Central memory CD8-positive, alpha-beta T cell (primary cell): ENCODE measurements at regions not wholly inside any gene's neighbourhood (a gene's known extent, or its start where the extent isn't known, plus 50 kb on each side); places are given as distances from the start of the nearest gene placed in this dataset.

ENCODE experiments used
- ATAC-seq: fragments of 150-1000 bp; cut with Tn5 transposase; replicated peaks from 2 replicates; pipeline ENCODE4 v1.10.0; 2022; ENCODE audit warnings: mild to moderate bottlenecking, moderate FRiP score, moderate number of reproducible peaks; ENCODE audit not compliant: poor library complexity, severe bottlenecking; ENCODE audit errors: extremely low read depth
- DNase-seq, 2 donors: peaks; one replicate each; pipeline ENCODE4 v3.0.0; 2021; ENCODE audit warnings: low spot score in 2 of 2
- H3K27ac Mint-ChIP-seq: one replicate; pipeline ENCODE4 v1.8.0; 2022; ENCODE audit warnings: low read depth, mild to moderate bottlenecking, moderate library complexity, mixed read lengths
- H3K27me3 Mint-ChIP-seq: one replicate; pipeline ENCODE4 v1.8.0; 2022; ENCODE audit warnings: mixed read lengths
- H3K36me3 Mint-ChIP-seq: one replicate; pipeline ENCODE4 v1.8.0; 2022; ENCODE audit warnings: mild to moderate bottlenecking, moderate library complexity, mixed read lengths; ENCODE audit not compliant: insufficient read depth
- H3K4me1 Mint-ChIP-seq: one replicate; pipeline ENCODE4 v1.8.0; 2022; ENCODE audit warnings: mixed read lengths
- H3K4me3 Mint-ChIP-seq: one replicate; pipeline ENCODE4 v1.8.0; 2022; ENCODE audit warnings: mild to moderate bottlenecking, moderate library complexity, mixed read lengths
- H3K9me3 Mint-ChIP-seq: one replicate; pipeline ENCODE4 v1.8.0; 2022; ENCODE audit warnings: mixed read lengths

DNA sequence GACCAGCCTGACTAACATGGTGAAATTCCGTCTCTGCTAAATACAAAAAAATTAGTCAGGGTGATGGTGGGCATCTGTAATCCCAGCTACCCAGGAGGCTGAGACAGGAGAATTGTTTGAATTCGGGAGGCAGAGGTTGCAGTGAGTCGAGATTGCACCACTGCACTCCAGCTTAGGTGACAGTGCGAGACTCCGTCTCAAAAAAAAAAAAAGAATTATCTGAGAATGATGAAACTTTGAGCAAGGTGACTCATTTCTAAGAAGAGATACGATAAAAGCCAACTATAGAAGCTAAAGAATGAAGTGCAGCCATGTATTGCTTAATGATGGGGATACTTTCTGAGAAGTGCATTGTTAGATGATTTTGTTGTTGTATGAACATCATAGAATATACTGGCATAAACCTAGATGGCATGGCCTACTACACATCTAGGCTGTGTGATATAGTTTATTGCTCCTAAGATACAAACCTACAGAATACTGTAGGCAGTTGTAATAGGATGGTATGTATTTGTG lies 64.7 kb downstream of the SNRPE start:
- peaks cover 7% of the 10 kb centered on the region for H3K4me1 Mint-ChIP-seq
- H3K9me3 Mint-ChIP-seq: no peaks in the 10 kb centered on the region
- DNase-seq (no peak), ATAC-seq (no peak)
- H3K36me3 Mint-ChIP-seq: no peaks in the 10 kb centered on the region
- H3K4me3 Mint-ChIP-seq: no peak overlapping the region
- H3K27me3 Mint-ChIP-seq: no peaks in the 10 kb centered on the region
- no peak overlapping the region for H3K27ac Mint-ChIP-seq

DNA sequence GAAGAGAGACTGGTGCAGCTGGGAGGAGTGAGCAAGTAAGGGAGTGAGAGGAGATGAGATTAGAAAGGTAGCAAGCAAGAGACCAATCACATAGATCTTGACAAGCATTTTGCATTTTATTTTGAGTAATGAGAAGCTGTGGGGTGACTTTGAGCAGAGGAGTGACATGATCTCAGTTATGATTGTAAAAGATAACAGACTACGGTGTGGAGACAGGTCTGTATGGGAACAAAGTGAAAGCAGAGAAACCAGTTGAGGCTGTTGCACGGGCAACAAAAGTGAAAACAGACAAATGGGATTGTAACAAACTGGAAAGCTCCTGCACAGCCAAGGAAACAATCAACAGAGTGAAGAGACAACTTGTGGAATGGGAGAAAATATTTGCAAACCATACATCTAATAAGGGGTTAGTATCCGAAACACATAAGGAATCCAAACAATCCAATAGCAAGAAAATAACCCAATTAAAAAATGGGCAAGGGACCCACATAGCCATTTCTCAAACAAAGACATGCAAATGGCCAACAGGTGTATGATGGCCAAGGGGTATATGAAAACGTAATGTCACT lies 68.4 kb downstream of the SNRPE start:
- Mint-ChIP-seq H3K36me3 (no peaks in the 10 kb centered on the region), H3K9me3 (no peaks in the 10 kb centered on the region), H3K27me3 (peaks cover 11% of the 10 kb centered on the region), H3K4me1 (peaks cover 7% of the 10 kb centered on the region), H3K4me3 (no peak overlapping the region), H3K27ac (no peak overlapping the region)
- ATAC-seq (no peak), DNase-seq (no peak)

DNA sequence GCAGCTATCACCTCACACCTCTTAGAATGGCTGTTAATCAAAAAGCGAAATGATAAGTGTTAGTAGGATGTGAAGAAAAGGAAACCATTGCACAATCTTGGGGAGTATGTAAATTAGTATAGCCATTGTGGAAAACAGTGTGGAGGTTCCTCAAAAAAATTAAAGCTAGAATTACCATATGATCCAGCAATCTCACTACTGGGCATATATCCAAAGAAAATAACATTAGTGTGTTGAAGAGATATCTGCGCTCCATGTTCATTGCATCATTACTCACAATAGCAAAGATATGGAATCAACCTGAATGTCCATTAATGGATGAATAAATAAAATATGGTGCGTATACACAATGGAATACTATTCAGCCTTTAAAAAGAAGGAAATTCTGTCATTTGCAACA lies 68.9 kb downstream of the SNRPE start:
- Mint-ChIP-seq H3K9me3 (no peaks in the 10 kb centered on the region), H3K4me1 (peaks cover 7% of the 10 kb centered on the region), H3K27me3 (peaks cover 16% of the 10 kb centered on the region), H3K27ac (no peak overlapping the region), H3K36me3 (no peaks in the 10 kb centered on the region), H3K4me3 (no peak overlapping the region)
- ATAC-seq (no peak), DNase-seq (no peak)

DNA sequence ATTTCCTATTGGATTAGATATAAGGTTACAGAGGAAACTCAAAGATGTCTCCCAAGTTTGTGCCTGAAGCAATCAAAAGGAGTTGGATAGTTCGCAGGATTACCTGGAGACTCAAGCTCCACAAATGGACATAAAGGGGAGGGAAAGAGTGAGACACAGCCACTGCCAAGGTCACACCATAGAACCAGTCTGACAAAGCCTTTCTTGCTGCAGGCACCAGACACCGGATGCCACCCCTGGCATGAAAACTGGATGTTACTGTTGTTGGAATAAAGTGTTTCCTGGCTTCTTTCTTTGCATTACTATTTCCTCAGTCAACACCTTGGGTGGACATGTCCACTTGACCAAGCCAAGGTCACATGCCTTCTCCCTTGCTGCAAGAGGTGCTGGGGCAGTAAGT lies 70.6 kb downstream of the SNRPE start:
- Mint-ChIP-seq H3K27ac (no peak overlapping the region), H3K4me3 (no peak overlapping the region), H3K36me3 (no peaks in the 10 kb centered on the region), H3K9me3 (no peaks in the 10 kb centered on the region), H3K27me3 (peaks cover 30% of the 10 kb centered on the region), H3K4me1 (peaks cover 7% of the 10 kb centered on the region)
- no peak for ATAC-seq
- DNase-seq: no peak

DNA sequence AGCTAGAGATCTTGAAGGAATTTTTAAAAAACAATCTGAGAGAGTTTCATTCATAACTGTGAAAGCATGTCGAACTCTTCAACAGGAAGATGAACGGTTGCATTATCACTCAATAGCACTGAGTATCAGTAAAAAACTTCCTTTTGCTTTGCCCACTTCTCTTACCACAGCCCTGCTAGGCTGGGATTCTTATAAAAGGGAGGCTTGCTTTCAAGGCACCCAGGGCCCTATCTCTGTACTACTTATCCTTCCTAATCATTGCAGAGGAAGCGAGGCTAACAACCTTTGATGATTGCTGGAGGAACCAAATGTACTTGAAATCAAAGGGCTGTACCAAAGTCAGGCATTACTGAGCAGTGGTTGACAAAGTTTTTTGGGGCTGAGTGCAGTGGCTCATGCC lies 71.2 kb downstream of the SNRPE start:
- H3K27me3 Mint-ChIP-seq: peaks cover 34% of the 10 kb centered on the region
- no peak for DNase-seq
- H3K36me3 Mint-ChIP-seq: no peaks in the 10 kb centered on the region
- no peak overlapping the region for H3K4me3 Mint-ChIP-seq
- no peak overlapping the region for H3K27ac Mint-ChIP-seq
- no peak for ATAC-seq
- no peaks in the 10 kb centered on the region for H3K9me3 Mint-ChIP-seq
- H3K4me1 Mint-ChIP-seq: peaks cover 7% of the 10 kb centered on the region

DNA sequence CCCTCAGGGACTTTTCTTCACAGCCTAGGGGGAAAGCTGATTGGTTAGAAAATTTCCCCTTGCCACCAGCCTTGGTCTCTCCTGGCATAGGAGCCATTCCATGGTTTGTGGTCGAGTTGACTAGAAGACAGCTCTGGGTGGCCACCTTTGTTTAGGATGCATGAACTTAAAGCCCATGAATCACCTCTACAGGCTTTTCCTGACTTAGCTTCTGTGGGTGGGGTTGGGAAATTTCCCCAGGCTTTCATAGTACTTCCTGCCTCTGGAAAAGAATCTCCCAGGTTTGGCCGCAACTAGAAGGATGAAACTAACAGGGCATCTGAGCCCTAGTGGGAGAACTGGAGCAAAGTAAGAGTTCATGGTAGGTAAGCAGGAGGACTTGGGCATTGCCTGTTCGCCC lies 72.6 kb downstream of the SNRPE start:
- no peaks in the 10 kb centered on the region for H3K9me3 Mint-ChIP-seq
- ATAC-seq (no peak), DNase-seq (no peak)
- H3K27ac Mint-ChIP-seq: no peak overlapping the region
- peaks cover 45% of the 10 kb centered on the region for H3K27me3 Mint-ChIP-seq
- no peaks in the 10 kb centered on the region for H3K36me3 Mint-ChIP-seq
- H3K4me1 Mint-ChIP-seq: peaks cover 7% of the 10 kb centered on the region
- no peak overlapping the region for H3K4me3 Mint-ChIP-seq

DNA sequence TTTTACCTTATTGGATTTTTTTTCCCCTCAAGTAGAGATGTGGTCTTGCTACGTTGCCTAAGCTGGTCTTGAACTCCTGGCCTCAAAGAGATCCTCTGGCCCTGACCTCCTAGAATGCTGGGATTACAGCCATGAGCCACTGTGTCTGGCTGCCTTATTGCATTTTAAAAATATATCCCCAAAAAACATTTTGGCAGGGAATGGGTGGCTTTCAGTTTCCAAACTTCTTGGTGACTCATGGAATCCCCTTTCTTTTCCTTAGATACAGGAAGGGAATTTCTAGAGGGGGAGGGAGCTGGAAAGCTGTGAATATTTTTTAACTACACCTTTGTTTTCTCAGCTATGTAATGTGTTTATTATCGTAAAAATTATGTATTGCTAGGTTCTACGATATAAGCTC lies 73.3 kb downstream of the SNRPE start:
- ATAC-seq: no peak
- no peaks in the 10 kb centered on the region for H3K9me3 Mint-ChIP-seq

DNA sequence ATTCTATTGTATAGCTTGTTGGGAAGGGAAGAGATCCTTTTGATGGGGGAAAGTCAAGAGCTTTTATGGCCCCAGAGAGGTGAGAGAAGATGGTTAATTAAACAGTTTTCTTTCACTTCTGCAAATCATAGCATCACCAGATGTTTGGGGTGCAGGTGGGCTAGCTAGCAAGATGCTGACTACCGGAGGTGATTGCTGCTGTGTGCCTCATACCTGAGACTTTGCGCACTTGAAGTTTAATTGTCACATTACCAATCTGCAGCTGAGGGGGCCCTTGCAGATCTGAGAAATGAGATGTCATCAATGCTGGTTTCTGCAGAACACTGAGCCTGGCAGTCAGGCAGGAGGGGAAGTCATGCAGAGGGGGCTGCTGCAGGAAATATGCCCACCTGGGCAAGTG lies 73.9 kb downstream of the SNRPE start:
- Mint-ChIP-seq H3K4me1 (no peaks in the 10 kb centered on the region), H3K4me3 (no peak overlapping the region), H3K27me3 (peaks cover 45% of the 10 kb centered on the region), H3K27ac (no peak overlapping the region), H3K36me3 (no peaks in the 10 kb centered on the region), H3K9me3 (no peaks in the 10 kb centered on the region)
- no peak for ATAC-seq
- no peak for DNase-seq

More for the DNA sequence above, 73.3 kb downstream of the SNRPE start:
- H3K27ac Mint-ChIP-seq: no peak overlapping the region
- H3K27me3 Mint-ChIP-seq: peaks cover 45% of the 10 kb centered on the region
- peaks cover 3% of the 10 kb centered on the region for H3K4me1 Mint-ChIP-seq
- no peak for DNase-seq
- no peaks in the 10 kb centered on the region for H3K36me3 Mint-ChIP-seq
- H3K4me3 Mint-ChIP-seq: no peak overlapping the region

DNA sequence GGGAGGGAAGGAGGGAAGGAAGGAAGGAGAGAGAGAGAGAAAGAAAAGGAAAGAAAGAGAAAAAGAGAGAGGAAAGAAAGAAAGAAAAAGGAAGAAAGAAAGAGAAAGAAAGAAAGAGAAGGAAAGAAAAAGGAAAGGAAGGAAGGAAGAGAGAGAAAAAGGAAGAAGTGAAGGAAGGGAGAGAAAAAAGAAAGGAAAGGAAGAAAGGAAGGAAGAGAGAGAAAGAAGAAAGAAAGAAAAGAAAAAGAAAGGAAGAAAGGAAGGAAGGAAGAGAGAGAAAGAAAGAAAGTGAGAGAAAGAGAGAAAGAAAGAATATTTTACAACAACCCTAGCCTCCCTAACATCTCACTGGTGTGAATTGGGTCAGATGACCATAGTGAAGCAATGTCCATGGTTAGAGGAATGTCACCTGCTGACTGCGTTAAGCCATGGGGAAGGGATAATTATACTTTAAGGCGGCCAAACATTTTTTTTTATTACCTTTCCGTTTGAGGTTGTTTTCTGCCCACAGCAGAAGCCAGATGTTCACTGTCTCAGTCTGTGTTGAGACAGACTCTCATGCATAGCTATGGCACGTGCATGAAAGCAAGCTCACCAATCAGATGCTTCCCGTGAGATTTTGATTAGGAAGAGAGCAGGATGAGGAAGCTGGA lies 76.4 kb downstream of the SNRPE start:
- no peak overlapping the region for H3K4me3 Mint-ChIP-seq
- H3K27me3 Mint-ChIP-seq: peaks cover 57% of the 10 kb centered on the region
- no peak for DNase-seq
- H3K36me3 Mint-ChIP-seq: no peaks in the 10 kb centered on the region
- H3K9me3 Mint-ChIP-seq: no peaks in the 10 kb centered on the region
- ATAC-seq: no peak
- no peak overlapping the region for H3K27ac Mint-ChIP-seq
- no peaks in the 10 kb centered on the region for H3K4me1 Mint-ChIP-seq

DNA sequence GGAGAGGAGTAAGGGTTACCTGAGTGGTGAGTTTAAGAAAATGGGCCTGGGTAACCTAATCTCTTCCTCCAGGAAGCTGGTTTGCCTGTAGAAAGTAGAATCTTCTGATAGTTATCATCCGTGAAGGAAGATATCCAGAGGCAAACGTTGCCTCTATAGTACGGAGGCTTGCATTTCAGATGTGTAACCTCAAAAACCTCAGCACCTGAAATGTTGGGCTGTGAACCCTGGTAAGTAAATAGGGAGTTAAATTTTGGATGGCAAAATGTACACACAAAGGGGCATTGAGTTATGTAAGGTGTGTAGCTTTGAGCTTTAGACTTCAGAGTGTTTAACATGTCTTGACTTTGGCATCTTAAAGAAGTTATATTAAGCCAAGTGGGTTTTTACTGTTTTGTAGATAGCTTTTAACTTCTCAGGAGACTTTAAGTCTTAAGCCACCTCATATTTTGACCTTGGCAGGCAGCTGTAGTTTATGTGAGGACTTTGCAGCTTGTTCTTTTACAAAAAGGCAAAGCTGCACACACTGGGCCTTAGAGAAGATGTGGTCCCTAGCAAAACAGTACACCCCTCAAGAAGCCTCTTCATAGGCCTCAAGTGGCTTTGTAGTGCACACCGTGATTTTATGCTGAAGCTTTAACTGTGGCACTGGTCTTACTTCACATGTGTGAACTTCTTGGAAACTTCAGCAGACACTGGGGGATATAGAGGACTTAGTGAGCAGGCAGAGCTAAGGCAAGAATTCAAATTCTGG lies 83.4 kb downstream of the SNRPE start:
- no peak for ATAC-seq
- no peak for DNase-seq
- Mint-ChIP-seq H3K4me1 (no peaks in the 10 kb centered on the region), H3K36me3 (no peaks in the 10 kb centered on the region), H3K27ac (no peak overlapping the region), H3K4me3 (no peak overlapping the region), H3K27me3 (peaks cover 12% of the 10 kb centered on the region), H3K9me3 (no peaks in the 10 kb centered on the region)

DNA sequence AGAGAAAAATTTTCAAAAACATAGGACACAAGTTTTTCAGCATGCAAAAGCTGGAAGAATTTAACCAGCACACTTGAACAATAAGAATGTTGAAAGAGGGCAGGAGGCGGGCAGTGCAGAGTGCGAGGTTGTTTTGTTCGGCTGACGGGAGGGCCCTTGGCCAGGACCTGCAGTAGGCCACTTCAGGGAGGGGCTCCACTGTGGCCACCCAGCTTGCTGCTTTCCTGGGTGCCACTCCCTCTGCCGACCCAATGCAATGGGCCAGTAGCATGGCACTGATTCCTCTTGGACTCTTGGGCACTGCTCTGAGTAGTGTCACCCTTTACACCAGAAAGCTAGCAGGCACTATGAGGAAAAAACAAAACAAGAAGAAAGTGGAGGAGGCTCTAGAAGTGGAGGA lies 92.9 kb downstream of the SNRPE start:
- no peak overlapping the region for H3K27ac Mint-ChIP-seq
- H3K27me3 Mint-ChIP-seq: peaks cover 46% of the 10 kb centered on the region

DNA sequence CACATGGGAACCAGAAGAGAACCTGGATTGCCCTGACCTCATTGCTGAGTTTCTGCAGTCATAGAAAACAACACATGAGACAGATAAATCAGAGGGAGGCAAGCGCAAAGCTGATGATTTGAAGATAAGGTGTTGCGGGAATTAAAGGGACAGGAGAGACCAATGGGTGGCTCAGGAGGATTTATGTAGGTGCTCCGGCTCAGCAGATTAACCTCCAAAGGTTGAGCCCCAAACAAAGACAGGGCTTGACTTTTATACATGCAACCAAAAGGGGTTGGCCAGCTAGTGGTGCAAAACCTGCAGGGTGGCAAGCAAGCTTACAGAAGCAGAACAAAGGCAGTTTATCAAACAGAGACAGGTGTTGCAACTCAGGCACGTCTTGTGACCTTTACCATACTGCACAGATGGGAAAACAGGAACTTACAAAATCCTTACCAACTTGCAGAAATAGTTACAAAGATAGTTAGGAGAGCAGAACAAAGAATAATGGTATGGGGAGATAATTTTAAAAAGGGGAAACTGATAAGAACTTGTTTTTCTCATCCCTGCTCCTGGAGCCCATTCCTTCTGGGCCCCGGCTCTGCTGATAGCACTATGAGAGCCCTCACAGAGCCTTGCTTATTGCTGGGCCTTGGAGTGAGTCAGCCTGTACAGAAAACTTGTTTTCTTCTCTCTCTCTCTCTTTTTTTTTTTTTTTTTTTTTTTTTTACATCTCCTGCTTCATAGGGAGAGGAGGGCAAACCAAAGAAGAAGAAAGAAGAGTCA lies 93.6 kb downstream of the SNRPE start:
- Mint-ChIP-seq H3K36me3 (no peaks in the 10 kb centered on the region), H3K4me3 (no peak overlapping the region), H3K27me3 (peaks cover 50% of the 10 kb centered on the region), H3K27ac (no peak overlapping the region), H3K4me1 (no peaks in the 10 kb centered on the region), H3K9me3 (peaks cover 14% of the 10 kb centered on the region)
- no peak for ATAC-seq
- DNase-seq: no peak

More for the DNA sequence above, 92.9 kb downstream of the SNRPE start:
- ATAC-seq: no peak
- Mint-ChIP-seq H3K9me3 (peaks cover 14% of the 10 kb centered on the region), H3K4me1 (no peaks in the 10 kb centered on the region), H3K36me3 (no peaks in the 10 kb centered on the region), H3K4me3 (no peak overlapping the region)
- DNase-seq: no peak
